ENCODE measurements at regions not wholly inside any gene's neighbourhood (a gene's known extent, or its start where the extent isn't known, plus 50 kb on each side); places are given as distances from the start of the nearest gene placed in this dataset.

GRCh38 chr20:60937585-60937984, 314.5 kb upstream of the CDH4 start:
- no peak for DNase-seq

DNA sequence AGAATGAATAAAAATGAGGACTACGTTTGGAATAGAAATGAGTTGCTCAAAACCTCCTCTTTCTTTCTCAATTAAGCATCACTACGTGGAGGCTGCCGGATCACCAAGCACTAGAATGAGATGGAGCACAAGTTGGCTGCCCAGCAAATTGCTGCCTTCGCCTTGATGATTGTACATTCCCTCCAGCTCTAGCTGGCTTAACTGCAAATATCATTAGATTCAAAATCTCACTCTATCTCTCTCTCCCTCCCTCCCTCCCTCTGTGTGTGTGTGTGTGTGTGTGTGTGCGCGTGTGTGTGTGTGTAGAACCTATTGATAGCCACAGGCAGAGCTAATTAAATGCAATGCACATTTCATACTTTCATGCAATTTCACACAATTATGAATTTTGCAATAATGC, 310.7 kb upstream of the CDH4 start:
- DNase-seq: no peak

GRCh38 chr20:60947819-60948218, 304.2 kb upstream of the CDH4 start:
- no peak for DNase-seq

GRCh38 chr20:60948224-60948623, 303.8 kb upstream of the CDH4 start:
- DNase-seq: no peak

- no peak for DNase-seq
Measured at GRCh38 chr20:60950561-60950960, 301.5 kb upstream of the CDH4 start.

- DNase-seq: no peak
Measured at GRCh38 chr20:60950974-60951373, 301.1 kb upstream of the CDH4 start.

GRCh38 chr20:60952861-60953260, 299.2 kb upstream of the CDH4 start:
- no peak for DNase-seq

DNA sequence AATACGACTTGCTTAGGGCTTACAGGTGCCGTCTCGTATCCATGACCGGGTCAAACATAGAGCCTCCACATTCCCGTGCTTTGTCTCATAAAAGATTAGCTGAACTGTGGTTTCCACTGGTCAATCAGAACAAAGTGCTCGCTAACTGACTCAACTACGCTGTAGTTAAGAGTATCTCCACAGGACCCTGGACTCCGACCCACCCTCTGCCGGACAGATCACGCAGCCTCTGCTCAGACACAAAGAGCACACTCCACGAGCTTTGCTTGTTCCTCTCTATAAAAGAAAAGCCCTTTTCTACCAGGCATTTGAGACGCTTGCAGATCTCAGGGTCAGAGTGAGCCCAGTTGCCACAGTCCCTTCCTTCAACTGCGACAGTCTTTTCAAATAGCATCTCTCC, 298.7 kb upstream of the CDH4 start:
- DNase-seq: no peak

DNA sequence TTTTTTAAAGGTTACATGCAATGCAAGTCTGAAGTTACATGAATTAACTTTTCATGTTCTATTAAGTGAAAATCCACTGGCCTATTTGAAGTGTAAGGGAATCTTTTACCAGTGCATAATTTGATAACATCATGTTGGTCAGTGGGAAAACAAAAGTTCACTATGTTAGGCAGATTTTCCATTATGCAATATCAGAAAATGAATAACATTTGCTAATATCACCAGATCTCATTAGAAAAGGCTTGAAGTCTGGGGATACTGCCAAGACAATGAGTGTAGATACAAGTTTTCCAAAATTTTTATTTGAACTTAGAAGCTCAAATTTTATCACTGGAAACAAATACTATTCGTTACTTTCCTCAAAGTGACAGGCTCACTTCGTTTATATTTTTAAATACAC, 296.4 kb upstream of the CDH4 start:
- DNase-seq: no peak

DNA sequence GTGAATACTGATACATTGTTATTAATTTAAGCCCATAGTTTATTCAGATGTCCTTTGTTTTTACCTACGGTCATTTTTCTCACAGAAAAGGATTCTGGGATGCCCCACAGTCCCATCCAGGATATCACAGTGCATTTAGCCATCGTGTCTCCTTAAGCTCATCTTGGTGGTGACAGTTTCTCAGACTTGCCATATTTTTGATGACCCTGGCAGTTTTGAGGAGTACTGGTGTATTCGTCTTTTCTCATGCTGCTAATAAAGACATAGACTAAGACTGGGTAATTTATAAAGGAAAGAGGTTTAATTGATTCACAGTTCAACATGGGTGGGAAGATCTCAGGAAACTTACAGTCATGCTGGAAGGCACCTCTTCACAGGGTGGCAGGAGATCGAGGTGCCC, 295.9 kb upstream of the CDH4 start:
- DNase-seq: no peak

GRCh38 chr20:60957621-60958020, 294.4 kb upstream of the CDH4 start:
- DNase-seq: no peak

- DNase-seq: no peak
Measured at GRCh38 chr20:60959971-60960370, 292.1 kb upstream of the CDH4 start.

DNA sequence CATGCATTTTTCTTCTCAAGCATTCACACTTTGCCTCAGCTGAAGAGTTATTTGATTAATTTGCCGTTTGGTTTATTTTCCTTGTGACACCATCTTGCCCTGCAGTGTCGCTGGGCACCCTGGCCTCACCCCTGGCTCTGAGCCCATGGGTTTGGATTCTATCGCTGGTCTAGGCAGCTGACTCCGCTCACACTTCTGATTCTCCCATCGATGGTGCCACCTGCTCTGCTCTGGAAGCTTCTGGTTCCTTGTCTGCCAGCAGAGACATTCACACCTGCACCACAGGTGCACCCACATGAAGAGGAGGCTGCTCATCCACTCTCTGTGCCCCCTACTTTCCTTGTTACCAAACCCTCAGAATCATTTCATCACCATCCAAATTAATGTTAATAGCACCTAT, 291.6 kb upstream of the CDH4 start:
- no peak for DNase-seq

DNA sequence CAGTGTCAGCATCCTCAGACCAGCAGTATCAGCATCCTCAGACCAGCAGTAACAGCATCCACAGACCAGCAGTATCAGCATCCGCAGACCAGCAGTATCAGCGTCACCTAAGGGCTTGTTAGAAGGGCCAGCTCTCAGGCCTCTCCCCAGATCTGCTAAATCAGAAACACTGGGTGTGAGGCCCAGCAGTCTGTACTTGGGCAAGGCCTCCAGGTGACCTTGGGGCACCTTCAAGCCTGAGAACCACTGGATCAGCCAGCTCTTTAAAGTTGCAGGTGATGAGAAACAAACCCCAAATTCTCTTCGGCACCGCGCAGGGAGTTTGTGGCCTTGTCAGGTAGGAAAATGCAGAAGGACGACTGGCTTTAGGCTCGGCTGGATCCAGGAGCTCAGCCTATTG, 290.5 kb upstream of the CDH4 start:
- DNase-seq: no peak

DNA sequence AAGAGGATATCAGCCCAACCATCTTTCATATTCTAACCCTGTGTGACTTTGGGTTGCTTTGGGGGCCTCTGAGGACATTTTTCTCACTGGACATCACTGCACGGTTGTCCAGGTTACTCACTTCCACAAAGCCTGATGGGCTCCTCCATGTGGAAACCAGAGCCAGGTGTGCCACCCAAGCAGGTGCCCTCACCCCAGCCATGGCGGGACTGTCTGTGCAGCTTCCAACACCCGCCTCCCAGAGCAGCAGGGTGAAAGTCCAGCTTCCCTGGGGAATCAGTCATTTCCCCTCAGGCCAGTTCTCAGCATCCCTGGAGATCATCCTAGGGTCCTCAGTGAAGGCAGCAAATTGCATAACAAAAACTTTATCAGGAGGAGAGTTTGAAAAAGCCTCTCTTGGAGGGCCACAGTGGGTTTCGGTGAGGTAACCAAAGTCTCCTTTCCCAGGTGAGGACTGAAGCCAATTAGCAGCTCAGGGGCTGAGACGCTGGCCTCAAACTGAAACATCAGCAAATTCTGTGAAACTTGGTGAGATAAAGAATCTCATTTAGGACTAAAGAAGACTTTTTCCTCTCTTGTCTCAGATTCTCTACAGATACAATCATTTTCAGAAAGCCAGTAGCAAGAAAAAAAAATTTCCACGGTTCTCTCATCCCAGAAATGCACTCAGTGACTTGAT, 289.6 kb upstream of the CDH4 start:
- DNase-seq: no peak

DNA sequence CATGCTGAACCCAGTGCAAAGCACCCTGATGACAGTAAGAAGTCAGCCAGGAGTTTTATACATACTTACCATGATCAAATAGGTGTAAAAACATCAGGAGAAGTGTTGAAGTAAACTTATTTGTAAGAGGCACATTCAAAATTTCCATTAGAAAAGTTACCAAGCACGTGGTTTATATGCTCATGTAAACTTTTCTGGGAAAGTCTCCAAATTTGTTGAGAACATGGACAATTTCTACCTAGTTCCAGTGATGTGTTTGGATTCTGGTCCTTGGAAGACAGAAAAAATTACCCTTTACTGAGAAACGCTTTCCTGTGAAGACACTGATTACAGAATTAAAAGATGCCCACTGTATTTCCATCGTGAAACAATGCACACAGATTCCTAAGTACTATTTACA, 288.9 kb upstream of the CDH4 start:
- no peak for DNase-seq

DNA sequence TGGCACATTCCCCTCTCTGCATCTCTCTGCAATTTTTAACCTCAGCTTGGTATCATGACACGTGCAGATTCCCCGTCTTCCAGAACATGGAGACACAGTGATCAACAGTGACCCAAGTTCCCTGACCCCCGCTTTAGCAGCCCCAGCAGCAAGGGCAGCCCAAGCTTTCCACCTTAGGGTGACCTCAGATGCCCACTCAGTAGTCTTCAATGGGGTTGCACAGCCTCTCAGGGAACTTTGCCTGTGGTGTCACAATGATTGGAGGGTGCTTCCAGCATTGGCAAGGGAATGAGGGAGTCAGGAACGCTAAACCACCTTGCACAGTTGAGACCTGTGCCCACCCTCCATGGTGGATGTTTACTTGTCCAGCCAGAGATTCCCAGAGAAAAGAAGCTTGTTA, 287.1 kb upstream of the CDH4 start:
- no peak for DNase-seq

DNA sequence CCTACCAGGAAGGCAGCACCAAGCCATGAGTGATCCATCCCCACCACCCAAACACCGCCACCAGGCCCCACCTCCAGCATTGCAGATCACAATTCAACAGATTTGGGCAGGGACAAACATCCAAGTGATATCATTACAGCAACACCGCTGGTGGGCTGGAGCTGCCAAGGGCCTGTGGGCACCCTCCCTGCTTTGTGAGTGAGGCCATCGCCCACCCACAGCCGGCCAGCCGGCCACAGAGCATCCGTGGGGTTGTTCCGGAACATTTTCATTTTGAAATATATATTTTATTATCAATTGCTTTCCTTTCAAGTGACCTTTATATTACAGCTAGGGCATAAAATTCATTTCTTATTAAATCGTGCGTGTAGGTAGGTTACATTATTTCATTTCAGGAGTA, 286.0 kb upstream of the CDH4 start:
- no peak for DNase-seq

- no peak for DNase-seq
Measured at GRCh38 chr20:60966766-60967165, 285.3 kb upstream of the CDH4 start.

DNA sequence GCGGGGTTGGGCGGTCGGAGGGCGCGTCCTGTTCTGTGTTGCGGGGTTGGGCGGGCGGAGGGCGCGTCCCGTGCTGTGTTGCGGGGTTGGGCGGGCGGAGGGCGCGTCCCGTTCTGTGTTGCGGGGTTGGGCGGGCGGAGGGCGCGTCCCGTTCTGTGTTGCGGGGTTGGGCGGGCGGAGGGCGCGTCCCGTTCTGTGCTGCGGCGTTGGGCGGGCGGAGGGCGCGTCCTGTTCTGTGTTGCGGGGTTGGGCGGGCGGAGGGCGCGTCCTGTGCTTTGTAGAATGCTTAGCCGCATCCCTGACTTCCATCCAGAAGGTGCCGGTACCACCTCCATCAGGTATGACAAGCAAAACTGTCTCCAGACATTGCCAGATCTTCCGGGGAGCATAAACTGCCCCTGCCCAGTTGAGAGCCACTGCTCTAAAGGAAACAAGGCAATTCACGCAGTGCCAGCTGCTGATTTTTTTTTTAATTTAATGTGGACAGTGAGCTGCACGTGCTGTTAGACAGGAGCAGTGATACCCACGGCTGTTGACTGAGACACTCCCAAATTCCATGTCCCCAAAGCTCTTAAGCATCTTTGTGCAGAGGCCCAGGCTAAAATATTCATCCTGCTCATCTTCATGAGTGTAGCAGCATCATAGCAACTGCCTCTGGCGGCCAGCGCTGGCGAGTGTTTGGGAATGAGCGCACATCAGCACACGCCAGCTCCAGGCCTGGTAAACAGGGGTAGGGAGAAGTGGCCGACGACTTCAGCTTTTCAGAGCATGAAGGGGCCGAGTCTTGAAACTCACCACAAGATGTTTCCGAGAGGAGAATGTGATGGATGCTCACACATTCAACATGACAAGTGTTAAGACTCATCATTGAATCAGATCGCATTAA, 284.4 kb upstream of the CDH4 start:
- DNase-seq: no peak

DNA sequence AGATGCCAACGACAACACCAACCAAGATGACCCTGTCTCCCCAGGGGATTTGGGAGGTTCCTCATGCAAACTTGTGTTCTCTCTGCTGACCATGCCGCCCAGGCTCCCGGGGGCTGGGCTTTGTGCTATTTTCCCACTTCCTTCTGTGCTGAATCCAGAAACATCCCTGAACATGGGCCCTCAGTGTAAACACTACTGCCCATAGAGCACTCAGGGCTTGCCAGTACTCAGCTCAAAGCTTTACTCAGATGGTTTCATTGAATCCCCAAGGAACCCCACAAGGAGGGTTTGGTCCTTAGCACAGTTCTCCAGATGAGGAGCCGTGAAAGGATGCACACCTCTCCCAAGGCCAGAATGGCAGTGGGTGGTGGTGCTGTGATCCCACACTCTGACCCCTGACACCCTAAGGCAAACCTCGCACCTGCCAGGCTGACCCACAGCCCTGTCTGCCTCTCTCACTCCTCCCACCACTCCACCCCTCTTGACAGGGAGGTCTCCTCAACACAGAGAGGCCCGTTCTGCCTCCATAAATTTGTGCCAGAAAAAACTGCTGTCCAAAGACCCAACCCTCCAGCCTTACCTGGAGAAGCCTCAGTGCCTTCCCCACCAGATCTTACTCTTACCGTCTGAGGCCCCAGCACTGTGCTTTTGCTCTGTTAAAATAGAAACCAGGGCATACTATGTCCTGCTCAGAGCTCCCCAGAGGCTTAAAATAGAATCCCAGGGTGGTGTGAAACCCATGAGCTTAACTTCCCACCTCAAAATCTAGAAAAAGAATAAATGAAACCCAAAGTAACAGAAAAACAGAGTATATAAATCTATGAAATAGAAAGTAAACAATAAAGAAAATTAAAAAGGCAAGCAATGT, 283.0 kb upstream of the CDH4 start:
- DNase-seq: no peak

GRCh38 chr20:60970601-60971000, 281.5 kb upstream of the CDH4 start:
- DNase-seq: no peak

DNA sequence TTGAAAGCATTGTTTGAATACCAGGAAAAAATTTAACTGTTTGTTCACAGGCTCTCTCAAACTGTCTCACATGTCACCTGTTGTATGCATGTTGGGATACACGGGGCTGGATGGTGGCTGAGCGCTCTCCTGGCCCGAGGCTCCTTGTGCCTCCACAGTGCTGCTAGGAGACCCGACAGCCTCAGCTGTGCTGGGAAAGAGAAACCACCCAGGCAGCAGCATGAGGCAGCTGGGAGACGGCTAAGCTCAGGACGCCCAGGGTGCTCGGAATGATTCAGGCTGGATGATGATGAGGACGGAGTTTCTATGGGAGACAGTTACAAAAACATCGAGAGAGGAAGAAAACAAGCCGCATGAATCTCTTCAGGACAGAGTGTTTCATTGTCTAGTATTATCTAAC, 278.0 kb upstream of the CDH4 start:
- no peak for DNase-seq
